ENCODE measurements at regions not wholly inside any gene's neighbourhood (a gene's known extent, or its start where the extent isn't known, plus 50 kb on each side); places are given as distances from the start of the nearest gene placed in this dataset.

DNA sequence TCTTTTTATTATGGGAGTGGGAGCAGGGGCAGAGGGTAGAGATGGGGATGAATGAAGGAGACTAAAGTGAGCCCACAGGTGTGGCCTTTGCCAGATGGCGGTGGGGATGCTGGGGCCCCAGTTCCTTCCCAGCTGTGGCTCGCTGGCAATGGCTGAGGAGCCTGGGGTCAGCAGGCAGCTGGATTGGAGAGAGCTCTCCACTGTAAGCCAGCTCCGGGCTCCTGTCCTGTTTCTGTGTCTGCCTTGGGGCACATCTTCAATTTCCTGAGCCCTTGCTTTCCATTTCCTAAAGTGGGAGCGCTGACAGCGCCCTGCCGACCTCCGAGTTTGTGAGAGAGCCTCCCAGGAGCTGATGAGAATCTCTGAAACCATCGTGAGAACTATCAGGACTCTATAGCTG lies 75.6 kb upstream of the SPRY4 start:
- no peak for TF ChIP-seq CREB1 (IDR thresholded peaks at IDR 0.05; ENCODE audit: low read depth)
- no peak for TF ChIP-seq EGR1 (IDR thresholded peaks at IDR 0.05; ENCODE audit: borderline replicate concordance in 1 of 2, low read depth in 2 of 2, low read length in 2 of 2)
- TF ChIP-seq ETV6 (conservative IDR thresholded peaks at IDR 0.05 in 1 of 2, IDR thresholded peaks at IDR 0.05 in 1 of 2; ENCODE audit: borderline replicate concordance in 1 of 2, low read depth in 1 of 2): no peak
- no peak for TF ChIP-seq SMAD1 (IDR thresholded peaks at IDR 0.05; ENCODE audit: low read depth, partially characterized antibody)
- no peak for TF ChIP-seq FOXM1 (IDR thresholded peaks at IDR 0.05; ENCODE audit: low read depth, low read length)
- Histone ChIP-seq H2AFZ (ENCODE audit: control insufficient read depth, low read depth, low read length) (no peak overlapping the region), H3K9ac (ENCODE audit: control insufficient read depth, insufficient read depth, low read length) (no peak overlapping the region), H3K9me3 (replicated peaks; ENCODE audit: control insufficient read depth, insufficient read depth, low read length) (no peaks in the 10 kb centered on the region; the same call in 2 of the 3 replicates), H3K4me2 (ENCODE audit: control insufficient read depth, insufficient read depth) (no peak overlapping the region), H3K79me2 (ENCODE audit: control insufficient read depth, insufficient read depth, low read length) (no peaks in the 10 kb centered on the region), H3K4me1 (ENCODE audit: control insufficient read depth, insufficient read depth, low read length) (no peaks in the 10 kb centered on the region), H3K27ac (ENCODE audit: control insufficient read depth, insufficient read depth) (no peak overlapping the region), H3K36me3 (ENCODE audit: control insufficient read depth in 2 of 2, insufficient read depth in 2 of 2, low read length in 1 of 2) (no peaks in the 10 kb centered on the region), H4K20me1 (ENCODE audit: control insufficient read depth, insufficient read depth) (no peaks in the 10 kb centered on the region), H3K4me3 (no peak overlapping the region), H3K27me3 (replicated peaks in 1 of 2; ENCODE audit: control insufficient read depth in 2 of 2, insufficient read depth in 2 of 2, low read length in 1 of 2) (no peaks in the 10 kb centered on the region)
- FAIRE-seq (no peak), DNase-seq (ENCODE audit: low read depth, low spot score) (no peak), ATAC-seq (peak; percentile 23; the same call in 1 of the 3 replicates)
- no TSS peak for BruUV-seq (replicated peaks)
- RAD21 ChIA-PET (ENCODE audit: unreplicated experiment): interaction anchor here (0.6 kb wide), 1 partner anchor 22 kb away, joined by 3 read pairs; no protein-coding TSS in a partner anchor
- WGBS (ENCODE audit: insufficient coverage, insufficient replicate concordance, low lambda C conversion rate, missing lambda C conversion rate): 73% methylated on average over 8 of the region's 8 CpGs
- CTCF ChIA-PET: no interaction called here
- in situ Hi-C loops (cut with MboI) (no loop called here), intact Hi-C loops (cut with micrococcal nuclease; ENCODE audit: unreplicated experiment) (loop anchor here (5.0 kb wide), 1 partner anchor 248 kb away; no protein-coding TSS in a partner anchor)
- SMC1A ChIA-PET (ENCODE audit: uncharacterized antibody, unreplicated experiment): interaction anchor here (1.2 to 2.2 kb wide), 3 partner anchors 14 to 43 kb away, joined by 3 to 7 read pairs (median 5); no protein-coding TSS in a partner anchor
- POLR2A ChIA-PET: no interaction called here

- H3K9ac ChIP-seq (ENCODE audit: control insufficient read depth, insufficient read depth, low read length): no peak overlapping the region
- FAIRE-seq: no peak
- TF ChIP-seq CHD4 (IDR thresholded peaks at IDR 0.05) (no peak), POLR2AphosphoS5 (IDR thresholded peaks at IDR 0.05; ENCODE audit: low read length) (no peak), ZBTB11 (CRISPR knock-in tag; IDR thresholded peaks at IDR 0.05) (no peak), GATAD2B (conservative IDR thresholded peaks at IDR 0.05; ENCODE audit: low read depth) (no peak), EGR1 (IDR thresholded peaks at IDR 0.05; ENCODE audit: borderline replicate concordance in 1 of 2, low read depth in 2 of 2, low read length in 2 of 2) (no peak), RBBP5 (conservative IDR thresholded peaks at IDR 0.05) (no peak)
- TF ChIP-seq, protein P1, sequence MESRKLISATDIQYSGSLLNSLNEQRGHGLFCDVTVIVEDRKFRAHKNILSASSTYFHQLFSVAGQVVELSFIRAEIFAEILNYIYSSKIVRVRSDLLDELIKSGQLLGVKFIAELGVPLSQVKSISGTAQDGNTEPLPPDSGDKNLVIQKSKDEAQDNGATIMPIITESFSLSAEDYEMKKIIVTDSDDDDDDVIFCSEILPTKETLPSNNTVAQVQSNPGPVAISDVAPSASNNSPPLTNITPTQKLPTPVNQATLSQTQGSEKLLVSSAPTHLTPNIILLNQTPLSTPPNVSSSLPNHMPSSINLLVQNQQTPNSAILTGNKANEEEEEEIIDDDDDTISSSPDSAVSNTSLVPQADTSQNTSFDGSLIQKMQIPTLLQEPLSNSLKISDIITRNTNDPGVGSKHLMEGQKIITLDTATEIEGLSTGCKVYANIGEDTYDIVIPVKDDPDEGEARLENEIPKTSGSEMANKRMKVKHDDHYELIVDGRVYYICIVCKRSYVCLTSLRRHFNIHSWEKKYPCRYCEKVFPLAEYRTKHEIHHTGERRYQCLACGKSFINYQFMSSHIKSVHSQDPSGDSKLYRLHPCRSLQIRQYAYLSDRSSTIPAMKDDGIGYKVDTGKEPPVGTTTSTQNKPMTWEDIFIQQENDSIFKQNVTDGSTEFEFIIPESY (IDR thresholded peaks at IDR 0.05): no peak
These were observed 75.1 kb upstream of the SPRY4 start for GRCh38 chr5:142399891-142400290.

More at GRCh38 chr5:142399891-142400290, 75.1 kb upstream of the SPRY4 start:
- CTCF ChIA-PET: interaction anchor here (0.7 kb wide), 1 partner anchor 269 kb away, joined by 3 read pairs; no protein-coding TSS in a partner anchor
- H3K79me2 ChIP-seq (ENCODE audit: control insufficient read depth, insufficient read depth, low read length): no peaks in the 10 kb centered on the region
- no peaks in the 10 kb centered on the region for H3K4me1 ChIP-seq (ENCODE audit: control insufficient read depth, insufficient read depth, low read length)
- no peaks in the 10 kb centered on the region for H3K36me3 ChIP-seq (ENCODE audit: control insufficient read depth in 2 of 2, insufficient read depth in 2 of 2, low read length in 1 of 2)
- ATAC-seq (peak; percentile 49), DNase-seq (ENCODE audit: low read depth, low spot score) (no peak)
- no peak overlapping the region for H3K4me2 ChIP-seq (ENCODE audit: control insufficient read depth, insufficient read depth)
- no peaks in the 10 kb centered on the region for H4K20me1 ChIP-seq (ENCODE audit: control insufficient read depth, insufficient read depth)
- POLR2A ChIA-PET: interaction anchor here (0.6 kb wide), 1 partner anchor 41 kb away, joined by 3 read pairs; no protein-coding TSS in a partner anchor
- no peak overlapping the region for H3K4me3 ChIP-seq
- WGBS (ENCODE audit: insufficient coverage, insufficient replicate concordance, low lambda C conversion rate, missing lambda C conversion rate): 0% methylated on average over 2 of the region's 2 CpGs
- no peaks in the 10 kb centered on the region; the same call in 2 of the 3 replicates for H3K9me3 ChIP-seq (replicated peaks; ENCODE audit: control insufficient read depth, insufficient read depth, low read length)
- H3K27me3 ChIP-seq (replicated peaks in 1 of 2; ENCODE audit: control insufficient read depth in 2 of 2, insufficient read depth in 2 of 2, low read length in 1 of 2): no peaks in the 10 kb centered on the region
- BruUV-seq (replicated peaks): no TSS peak
- H3K27ac ChIP-seq (ENCODE audit: control insufficient read depth, insufficient read depth): no peak overlapping the region
- intact Hi-C loops (cut with micrococcal nuclease; ENCODE audit: unreplicated experiment) (loop anchor here (5.0 kb wide), 1 partner anchor 248 kb away; no protein-coding TSS in a partner anchor), in situ Hi-C loops (cut with MboI) (no loop called here)
- no peak overlapping the region for H2AFZ ChIP-seq (ENCODE audit: control insufficient read depth, low read depth, low read length)
- RAD21 ChIA-PET (ENCODE audit: unreplicated experiment): interaction anchor here (0.6 kb wide), 1 partner anchor 23 kb away, joined by 3 read pairs; no protein-coding TSS in a partner anchor
- SMC1A ChIA-PET (ENCODE audit: uncharacterized antibody, unreplicated experiment): interaction anchor here (1.2 to 2.2 kb wide), 3 partner anchors 14 to 43 kb away, joined by 3 to 7 read pairs (median 5); no protein-coding TSS in a partner anchor

Data from GM12878 (cell line).